ENCODE measurements at regions not wholly inside any gene's neighbourhood (a gene's known extent, or its start where the extent isn't known, plus 50 kb on each side); places are given as distances from the start of the nearest gene placed in this dataset.

DNA sequence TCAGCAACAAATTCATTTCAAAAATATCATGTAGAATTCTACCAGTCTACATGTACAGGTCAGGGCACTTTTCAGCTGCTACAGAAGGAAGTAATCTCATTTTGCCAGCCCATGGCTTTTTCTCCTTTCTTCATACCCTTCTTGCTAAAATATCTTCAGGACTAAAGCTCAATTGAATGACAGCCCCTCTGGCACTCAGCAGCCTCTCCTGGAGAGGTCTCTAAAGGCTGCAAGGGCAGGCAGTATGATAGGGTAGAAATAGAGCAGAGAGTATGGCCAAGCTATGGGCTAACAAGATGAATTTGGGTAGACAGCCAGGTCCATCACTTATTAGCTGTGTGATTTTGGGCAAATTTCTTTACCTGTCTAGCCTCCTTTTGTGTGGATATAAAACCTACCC lies 224.6 kb upstream of the RPL34 start:
- TF ChIP-seq, protein P1, sequence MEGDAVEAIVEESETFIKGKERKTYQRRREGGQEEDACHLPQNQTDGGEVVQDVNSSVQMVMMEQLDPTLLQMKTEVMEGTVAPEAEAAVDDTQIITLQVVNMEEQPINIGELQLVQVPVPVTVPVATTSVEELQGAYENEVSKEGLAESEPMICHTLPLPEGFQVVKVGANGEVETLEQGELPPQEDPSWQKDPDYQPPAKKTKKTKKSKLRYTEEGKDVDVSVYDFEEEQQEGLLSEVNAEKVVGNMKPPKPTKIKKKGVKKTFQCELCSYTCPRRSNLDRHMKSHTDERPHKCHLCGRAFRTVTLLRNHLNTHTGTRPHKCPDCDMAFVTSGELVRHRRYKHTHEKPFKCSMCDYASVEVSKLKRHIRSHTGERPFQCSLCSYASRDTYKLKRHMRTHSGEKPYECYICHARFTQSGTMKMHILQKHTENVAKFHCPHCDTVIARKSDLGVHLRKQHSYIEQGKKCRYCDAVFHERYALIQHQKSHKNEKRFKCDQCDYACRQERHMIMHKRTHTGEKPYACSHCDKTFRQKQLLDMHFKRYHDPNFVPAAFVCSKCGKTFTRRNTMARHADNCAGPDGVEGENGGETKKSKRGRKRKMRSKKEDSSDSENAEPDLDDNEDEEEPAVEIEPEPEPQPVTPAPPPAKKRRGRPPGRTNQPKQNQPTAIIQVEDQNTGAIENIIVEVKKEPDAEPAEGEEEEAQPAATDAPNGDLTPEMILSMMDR (IDR thresholded peaks at IDR 0.05) = no peak
- H3K27ac ChIP-seq = no peak overlapping the region
- no peaks in the 10 kb centered on the region for H3K27me3 ChIP-seq (ENCODE audit: insufficient read depth in 3 of 3, low read length in 2 of 3)
- no peaks in the 10 kb centered on the region for H3K9me3 ChIP-seq
- intact Hi-C loops (cut with DNase I) = no loop called here
- ATAC-seq = no peak
- DNase-seq = no peak
- H3K4me1 ChIP-seq = no peaks in the 10 kb centered on the region
- no peak overlapping the region for H3K4me3 ChIP-seq
- no peaks in the 10 kb centered on the region for H3K36me3 ChIP-seq (ENCODE audit: insufficient read depth in 1 of 2, low read depth in 1 of 2)

DNA sequence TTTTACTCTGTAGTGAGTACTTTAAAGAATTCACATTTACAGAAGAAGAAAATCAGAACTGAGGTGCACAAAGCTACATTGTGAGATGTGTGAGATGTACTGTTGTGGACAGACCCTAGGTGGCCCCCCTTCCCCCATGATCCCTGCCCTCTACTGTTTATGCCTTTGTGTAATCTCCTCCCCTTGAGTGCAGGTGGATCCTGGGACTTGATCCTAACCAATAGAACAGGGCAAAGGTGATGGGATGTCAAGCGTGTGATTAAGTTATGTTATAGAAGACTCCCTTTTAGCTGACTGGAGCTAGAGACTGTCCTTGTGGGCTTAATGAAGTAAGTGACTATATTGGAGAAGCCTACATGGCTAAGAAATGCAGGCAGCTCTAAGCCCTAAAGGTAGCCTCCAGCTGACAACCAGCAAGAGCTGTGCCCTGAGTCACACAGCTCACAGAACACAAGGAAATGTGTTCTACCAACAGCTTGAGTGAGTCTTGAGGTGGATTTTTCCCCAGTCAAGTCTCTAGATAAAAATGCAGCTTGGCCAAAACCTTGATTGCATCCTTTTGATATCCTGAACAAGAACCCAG lies 225.2 kb upstream of the LEF1 start:
- intact Hi-C loops (cut with DNase I) = no loop called here
- 78 to 81% (median 80%) methylated on average over 1 of the region's 1 CpG for WGBS, 3 donors

DNA sequence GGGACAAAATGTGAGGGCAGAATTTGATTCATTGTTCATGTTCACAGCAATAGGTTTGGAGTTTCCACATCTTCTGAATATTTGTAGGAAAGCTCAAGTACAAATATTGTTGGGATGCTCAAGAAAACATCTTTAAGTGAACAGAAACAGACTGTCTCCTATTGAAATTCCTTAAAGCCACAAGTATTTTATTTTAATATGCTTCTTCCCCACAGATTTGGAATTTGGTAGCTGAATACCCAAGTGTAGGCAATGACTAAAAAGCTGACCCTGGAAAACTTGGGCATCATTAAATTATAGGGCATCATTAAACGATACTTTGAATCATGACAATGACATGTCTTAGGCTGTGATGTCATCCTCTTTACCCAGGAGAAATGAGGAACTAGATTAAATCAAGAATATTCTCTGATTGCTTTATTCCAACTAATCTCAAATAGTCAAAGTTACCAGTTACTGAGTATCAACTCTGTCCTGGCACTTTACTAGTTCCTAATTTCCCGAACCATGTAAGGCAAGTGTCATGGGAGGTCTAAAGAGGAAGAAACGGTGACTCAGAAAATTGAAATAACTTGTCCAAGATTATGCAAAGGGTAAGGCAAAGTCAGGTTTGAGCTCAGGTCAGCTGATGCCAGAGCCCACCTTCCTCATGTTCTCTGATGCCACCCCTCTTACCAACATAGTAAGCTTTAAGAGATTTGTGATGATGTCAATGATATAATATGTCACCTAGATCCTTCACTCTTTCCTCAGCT lies 223.1 kb upstream of the LEF1 start:
- 73 to 80% (median 74%) methylated on average over 3 of the region's 3 CpGs for WGBS, 3 donors
- Histone ChIP-seq H3K27ac (no peak overlapping the region), H3K4me3 (no peak overlapping the region), H3K4me1 (no peaks in the 10 kb centered on the region), H3K9me3 (no peaks in the 10 kb centered on the region), H3K27me3 (ENCODE audit: insufficient read depth in 3 of 3, low read length in 2 of 3) (no peaks in the 10 kb centered on the region), H3K36me3 (ENCODE audit: insufficient read depth in 1 of 2, low read depth in 1 of 2) (no peaks in the 10 kb centered on the region)
- ATAC-seq = no peak
- TF ChIP-seq, protein P1 (IDR thresholded peaks at IDR 0.05) = no peak
- intact Hi-C loops (cut with DNase I) = no loop called here
- no peak for DNase-seq

More for the DNA sequence above, 225.2 kb upstream of the LEF1 start:
- Histone ChIP-seq H3K9me3 (no peaks in the 10 kb centered on the region), H3K27ac (no peak overlapping the region), H3K4me1 (no peaks in the 10 kb centered on the region), H3K4me3 (no peak overlapping the region), H3K27me3 (ENCODE audit: insufficient read depth in 3 of 3, low read length in 2 of 3) (no peaks in the 10 kb centered on the region), H3K36me3 (ENCODE audit: insufficient read depth in 1 of 2, low read depth in 1 of 2) (no peaks in the 10 kb centered on the region)
- DNase-seq (no peak), ATAC-seq (no peak)
- TF ChIP-seq, protein P1 (IDR thresholded peaks at IDR 0.05) = no peak

DNA sequence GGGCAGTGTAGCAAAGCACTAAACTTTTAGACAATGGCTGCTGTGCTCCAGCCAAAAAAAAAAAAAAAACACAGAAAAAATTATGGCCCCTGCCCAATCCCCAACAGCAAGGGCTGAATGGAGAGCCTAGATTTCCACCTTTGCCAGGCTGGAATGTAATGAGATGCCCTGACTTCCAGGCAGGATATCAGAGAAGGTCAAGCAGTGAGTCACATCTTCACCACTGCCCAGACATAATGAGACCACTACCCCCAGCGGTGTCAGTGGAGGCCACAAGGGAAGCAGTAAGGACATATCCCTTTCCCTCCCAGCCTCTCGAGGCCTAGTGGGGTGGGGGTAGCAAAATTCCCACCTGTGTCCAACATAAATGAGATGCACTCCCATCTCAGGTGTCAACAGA lies 216.3 kb upstream of the LEF1 start:
- H3K27me3 ChIP-seq (ENCODE audit: insufficient read depth in 3 of 3, low read length in 2 of 3) = no peaks in the 10 kb centered on the region

More for the DNA sequence above, 216.3 kb upstream of the LEF1 start:
- no peak for DNase-seq
- ATAC-seq = no peak
- 81 to 92% (median 83%) methylated on average over 2 of the region's 2 CpGs for WGBS, 3 donors
- TF ChIP-seq, protein P1 (IDR thresholded peaks at IDR 0.05) = no peak
- Histone ChIP-seq H3K27ac (no peak overlapping the region), H3K4me3 (no peak overlapping the region), H3K36me3 (ENCODE audit: insufficient read depth in 1 of 2, low read depth in 1 of 2) (no peaks in the 10 kb centered on the region), H3K9me3 (no peaks in the 10 kb centered on the region), H3K4me1 (no peaks in the 10 kb centered on the region)
- intact Hi-C loops (cut with DNase I) = no loop called here

Data from psoas muscle (tissue), 7 donors.